Fibroblast of skin of right biceps (primary cell): ENCODE measurements at regions not wholly inside any gene's neighbourhood (a gene's known extent, or its start where the extent isn't known, plus 50 kb on each side); places are given as distances from the start of the nearest gene placed in this dataset.
"Not testable (repeated sequence)": the region's sequence is repeated elsewhere in the genome, so short reads cannot be mapped to it uniquely, and the experiment has no call there.

Experiments
- DNase-seq: peaks from one replicate; pipeline ENCODE4 v3.0.0-alpha.2; 2013

GRCh38 chr16:60485872-60486489, 1550.3 kb downstream of the CDH8 start:
- no peak for DNase-seq

GRCh38 chr16:60484901-60485300, 1551.3 kb downstream of the CDH8 start:
- DNase-seq: no peak

- no peak for DNase-seq
These were observed 1554.6 kb downstream of the CDH8 start for GRCh38 chr16:60481591-60481990.

- peak; percentile 3 for DNase-seq
These were observed 1557.4 kb downstream of the CDH8 start for GRCh38 chr16:60478810-60479209.

- no peak for DNase-seq
These were observed 1572.3 kb downstream of the CDH8 start for GRCh38 chr16:60463986-60464385.

- DNase-seq: peak; percentile 27
These were observed 1576.8 kb downstream of the CDH8 start for GRCh38 chr16:60459463-60459862.

- DNase-seq: no peak
These were observed 1578.0 kb downstream of the CDH8 start for GRCh38 chr16:60458255-60458654.

GRCh38 chr16:60452646-60453045, 1583.6 kb downstream of the CDH8 start:
- no peak for DNase-seq

GRCh38 chr16:60438894-60439293, 1597.3 kb downstream of the CDH8 start:
- DNase-seq: no peak

- no peak for DNase-seq
These were observed 1603.8 kb downstream of the CDH8 start for GRCh38 chr16:60432472-60432871.

- no peak for DNase-seq
These were observed 1616.4 kb downstream of the CDH8 start for GRCh38 chr16:60419859-60420258.

- DNase-seq: no peak
These were observed 1621.6 kb downstream of the CDH8 start for GRCh38 chr16:60414613-60415012.

- no peak for DNase-seq
These were observed 1622.3 kb downstream of the CDH8 start for GRCh38 chr16:60413969-60414368.

GRCh38 chr16:60407606-60408005, 1628.6 kb downstream of the CDH8 start:
- no peak for DNase-seq

- no peak for DNase-seq
These were observed 1629.2 kb downstream of the CDH8 start for GRCh38 chr16:60407034-60407433.

- DNase-seq: no peak
These were observed 1631.0 kb downstream of the CDH8 start for GRCh38 chr16:60405286-60405685.

- DNase-seq: peak; percentile 53
These were observed 1631.8 kb downstream of the CDH8 start for GRCh38 chr16:60404401-60404800.

GRCh38 chr16:60402941-60403340, 1633.3 kb downstream of the CDH8 start:
- not testable (repeated sequence) for DNase-seq

- no peak for DNase-seq
These were observed 1643.9 kb downstream of the CDH8 start for GRCh38 chr16:60392380-60392779.

GRCh38 chr16:60371591-60371990, 1637.5 kb upstream of the GOT2 start:
- no peak for DNase-seq

- DNase-seq: no peak
These were observed 1633.6 kb upstream of the GOT2 start for GRCh38 chr16:60367739-60368138.

- DNase-seq: no peak
These were observed 1629.5 kb upstream of the GOT2 start for GRCh38 chr16:60363566-60363965.

GRCh38 chr16:60359866-60360265, 1625.8 kb upstream of the GOT2 start:
- not testable (repeated sequence) for DNase-seq

- DNase-seq: not testable (repeated sequence)
These were observed 1625.3 kb upstream of the GOT2 start for GRCh38 chr16:60359412-60359811.

- DNase-seq: not testable (repeated sequence)
These were observed 1623.9 kb upstream of the GOT2 start for GRCh38 chr16:60357876-60358522.
